HL-60 (cell line): ENCODE measurements at regions not wholly inside any gene's neighbourhood (a gene's known extent, or its start where the extent isn't known, plus 50 kb on each side); places are given as distances from the start of the nearest gene placed in this dataset.

Experiments
- POLR2AphosphoS5 ChIP-seq: IDR thresholded peaks from 2 replicates; pipeline ENCODE4 v1.6.1; 2012; ENCODE audit warnings: low read depth
- TF ChIP-seq, protein P1 (sequence below): IDR thresholded peaks from one replicate; pipeline ENCODE4 v1.5.1; 2011; ENCODE audit warnings: low read length, control low read depth, inconsistent platforms; ENCODE audit not compliant: insufficient read depth
- TF ChIP-seq, protein P2 (sequence below): IDR thresholded peaks from 2 replicates; pipeline ENCODE4 v1.6.1; 2012; ENCODE audit warnings: low read depth; ENCODE audit not compliant: insufficient replicate concordance

GRCh38 chr20:11724097-11724496 is 193.6 kb upstream of the BTBD3 start:
- TF ChIP-seq, protein P1, sequence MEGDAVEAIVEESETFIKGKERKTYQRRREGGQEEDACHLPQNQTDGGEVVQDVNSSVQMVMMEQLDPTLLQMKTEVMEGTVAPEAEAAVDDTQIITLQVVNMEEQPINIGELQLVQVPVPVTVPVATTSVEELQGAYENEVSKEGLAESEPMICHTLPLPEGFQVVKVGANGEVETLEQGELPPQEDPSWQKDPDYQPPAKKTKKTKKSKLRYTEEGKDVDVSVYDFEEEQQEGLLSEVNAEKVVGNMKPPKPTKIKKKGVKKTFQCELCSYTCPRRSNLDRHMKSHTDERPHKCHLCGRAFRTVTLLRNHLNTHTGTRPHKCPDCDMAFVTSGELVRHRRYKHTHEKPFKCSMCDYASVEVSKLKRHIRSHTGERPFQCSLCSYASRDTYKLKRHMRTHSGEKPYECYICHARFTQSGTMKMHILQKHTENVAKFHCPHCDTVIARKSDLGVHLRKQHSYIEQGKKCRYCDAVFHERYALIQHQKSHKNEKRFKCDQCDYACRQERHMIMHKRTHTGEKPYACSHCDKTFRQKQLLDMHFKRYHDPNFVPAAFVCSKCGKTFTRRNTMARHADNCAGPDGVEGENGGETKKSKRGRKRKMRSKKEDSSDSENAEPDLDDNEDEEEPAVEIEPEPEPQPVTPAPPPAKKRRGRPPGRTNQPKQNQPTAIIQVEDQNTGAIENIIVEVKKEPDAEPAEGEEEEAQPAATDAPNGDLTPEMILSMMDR, result no peak
- TF ChIP-seq POLR2AphosphoS5, result no peak
- TF ChIP-seq, protein P2, sequence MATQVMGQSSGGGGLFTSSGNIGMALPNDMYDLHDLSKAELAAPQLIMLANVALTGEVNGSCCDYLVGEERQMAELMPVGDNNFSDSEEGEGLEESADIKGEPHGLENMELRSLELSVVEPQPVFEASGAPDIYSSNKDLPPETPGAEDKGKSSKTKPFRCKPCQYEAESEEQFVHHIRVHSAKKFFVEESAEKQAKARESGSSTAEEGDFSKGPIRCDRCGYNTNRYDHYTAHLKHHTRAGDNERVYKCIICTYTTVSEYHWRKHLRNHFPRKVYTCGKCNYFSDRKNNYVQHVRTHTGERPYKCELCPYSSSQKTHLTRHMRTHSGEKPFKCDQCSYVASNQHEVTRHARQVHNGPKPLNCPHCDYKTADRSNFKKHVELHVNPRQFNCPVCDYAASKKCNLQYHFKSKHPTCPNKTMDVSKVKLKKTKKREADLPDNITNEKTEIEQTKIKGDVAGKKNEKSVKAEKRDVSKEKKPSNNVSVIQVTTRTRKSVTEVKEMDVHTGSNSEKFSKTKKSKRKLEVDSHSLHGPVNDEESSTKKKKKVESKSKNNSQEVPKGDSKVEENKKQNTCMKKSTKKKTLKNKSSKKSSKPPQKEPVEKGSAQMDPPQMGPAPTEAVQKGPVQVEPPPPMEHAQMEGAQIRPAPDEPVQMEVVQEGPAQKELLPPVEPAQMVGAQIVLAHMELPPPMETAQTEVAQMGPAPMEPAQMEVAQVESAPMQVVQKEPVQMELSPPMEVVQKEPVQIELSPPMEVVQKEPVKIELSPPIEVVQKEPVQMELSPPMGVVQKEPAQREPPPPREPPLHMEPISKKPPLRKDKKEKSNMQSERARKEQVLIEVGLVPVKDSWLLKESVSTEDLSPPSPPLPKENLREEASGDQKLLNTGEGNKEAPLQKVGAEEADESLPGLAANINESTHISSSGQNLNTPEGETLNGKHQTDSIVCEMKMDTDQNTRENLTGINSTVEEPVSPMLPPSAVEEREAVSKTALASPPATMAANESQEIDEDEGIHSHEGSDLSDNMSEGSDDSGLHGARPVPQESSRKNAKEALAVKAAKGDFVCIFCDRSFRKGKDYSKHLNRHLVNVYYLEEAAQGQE, result no peak
